ENCODE measurements at regions not wholly inside any gene's neighbourhood (a gene's known extent, or its start where the extent isn't known, plus 50 kb on each side); places are given as distances from the start of the nearest gene placed in this dataset.

DNA sequence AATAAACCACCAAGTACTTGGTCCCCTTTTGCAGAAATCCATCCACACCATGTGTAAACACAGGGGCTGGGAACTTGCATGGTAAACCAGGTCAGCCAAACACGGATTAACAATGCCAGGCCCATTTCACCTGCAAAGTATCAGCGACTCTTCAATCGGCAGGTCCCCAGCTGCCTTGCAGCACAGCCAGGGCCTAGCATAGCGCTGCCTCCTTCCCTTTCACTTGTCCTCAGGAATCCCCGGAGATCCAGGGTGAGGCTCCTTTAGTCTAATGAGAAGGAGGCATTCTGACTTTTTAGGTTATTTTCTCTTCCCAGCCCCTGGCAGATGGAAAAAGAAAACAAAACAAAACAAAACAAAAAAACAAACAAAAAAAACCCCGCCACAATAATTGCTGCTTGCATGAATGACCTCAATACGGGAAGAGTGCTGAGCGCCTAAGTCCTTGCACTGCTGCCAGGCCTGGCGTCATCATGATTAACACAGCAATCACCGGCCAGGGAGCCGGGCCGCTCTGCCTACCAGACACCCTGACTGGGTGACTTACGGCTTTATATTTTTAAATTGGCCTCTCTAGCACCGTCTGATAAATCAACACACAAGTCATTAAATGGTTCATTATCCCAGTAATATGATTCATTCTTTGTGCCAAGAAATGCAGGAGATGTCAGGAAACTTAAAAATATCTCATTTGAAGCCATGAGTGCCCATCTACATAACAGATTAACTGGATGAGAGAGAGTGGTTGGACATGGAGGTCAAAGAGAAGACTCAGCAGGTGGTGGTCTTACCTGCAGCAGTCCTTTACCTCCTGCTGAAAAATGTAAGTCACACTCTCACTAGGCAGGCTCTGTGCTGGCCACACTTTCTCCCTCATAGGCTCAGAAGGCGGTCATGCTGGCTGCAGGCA lies 692.7 kb downstream of the UQCRFS1 start (continued):
- TF ChIP-seq ZBTB49 (tag by site-specific recombination; IDR thresholded peaks at IDR 0.05; ENCODE audit: low read depth) (no peak), ZNF521 (tag by site-specific recombination; IDR thresholded peaks at IDR 0.05) (no peak), ZNF335 (tag by site-specific recombination; conservative IDR thresholded peaks at IDR 0.05) (peak; percentile 90), ZNF223 (tag by site-specific recombination; IDR thresholded peaks at IDR 0.05) (no peak), ZNF449 (tag by site-specific recombination; IDR thresholded peaks at IDR 0.05) (peak; percentile 73), ZNF530 (tag by site-specific recombination; IDR thresholded peaks at IDR 0.05; ENCODE audit: low read depth) (no peak), ZNF623 (tag by site-specific recombination; IDR thresholded peaks at IDR 0.05) (no peak), PRDM4 (tag by site-specific recombination; IDR thresholded peaks at IDR 0.05) (no peak), ZFP69B (tag by site-specific recombination; IDR thresholded peaks at IDR 0.05) (0 out of 2 replicates have a peak, but pooled peaks have one; percentile 30), GLIS1 (tag by site-specific recombination; IDR thresholded peaks at IDR 0.05) (peak; percentile 99), ZNF660 (tag by site-specific recombination; IDR thresholded peaks at IDR 0.05) (peak; percentile 83), ZNF155 (tag by site-specific recombination; IDR thresholded peaks at IDR 0.05) (no peak), ZSCAN30 (tag by site-specific recombination; IDR thresholded peaks at IDR 0.05) (peak; percentile 90), ZNF341 (tag by site-specific recombination; IDR thresholded peaks at IDR 0.05; ENCODE audit: low read depth) (peak; percentile 21; the same call in 1 of the 2 replicates), ZNF133 (tag by site-specific recombination; IDR thresholded peaks at IDR 0.05) (no peak), OSR2 (tag by site-specific recombination; IDR thresholded peaks at IDR 0.05) (peak; percentile 93), ZNF175 (tag by site-specific recombination; IDR thresholded peaks at IDR 0.05) (no peak)
- TF ChIP-seq, protein P1, sequence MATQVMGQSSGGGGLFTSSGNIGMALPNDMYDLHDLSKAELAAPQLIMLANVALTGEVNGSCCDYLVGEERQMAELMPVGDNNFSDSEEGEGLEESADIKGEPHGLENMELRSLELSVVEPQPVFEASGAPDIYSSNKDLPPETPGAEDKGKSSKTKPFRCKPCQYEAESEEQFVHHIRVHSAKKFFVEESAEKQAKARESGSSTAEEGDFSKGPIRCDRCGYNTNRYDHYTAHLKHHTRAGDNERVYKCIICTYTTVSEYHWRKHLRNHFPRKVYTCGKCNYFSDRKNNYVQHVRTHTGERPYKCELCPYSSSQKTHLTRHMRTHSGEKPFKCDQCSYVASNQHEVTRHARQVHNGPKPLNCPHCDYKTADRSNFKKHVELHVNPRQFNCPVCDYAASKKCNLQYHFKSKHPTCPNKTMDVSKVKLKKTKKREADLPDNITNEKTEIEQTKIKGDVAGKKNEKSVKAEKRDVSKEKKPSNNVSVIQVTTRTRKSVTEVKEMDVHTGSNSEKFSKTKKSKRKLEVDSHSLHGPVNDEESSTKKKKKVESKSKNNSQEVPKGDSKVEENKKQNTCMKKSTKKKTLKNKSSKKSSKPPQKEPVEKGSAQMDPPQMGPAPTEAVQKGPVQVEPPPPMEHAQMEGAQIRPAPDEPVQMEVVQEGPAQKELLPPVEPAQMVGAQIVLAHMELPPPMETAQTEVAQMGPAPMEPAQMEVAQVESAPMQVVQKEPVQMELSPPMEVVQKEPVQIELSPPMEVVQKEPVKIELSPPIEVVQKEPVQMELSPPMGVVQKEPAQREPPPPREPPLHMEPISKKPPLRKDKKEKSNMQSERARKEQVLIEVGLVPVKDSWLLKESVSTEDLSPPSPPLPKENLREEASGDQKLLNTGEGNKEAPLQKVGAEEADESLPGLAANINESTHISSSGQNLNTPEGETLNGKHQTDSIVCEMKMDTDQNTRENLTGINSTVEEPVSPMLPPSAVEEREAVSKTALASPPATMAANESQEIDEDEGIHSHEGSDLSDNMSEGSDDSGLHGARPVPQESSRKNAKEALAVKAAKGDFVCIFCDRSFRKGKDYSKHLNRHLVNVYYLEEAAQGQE (tag by site-specific recombination; IDR thresholded peaks at IDR 0.05): no peak
- TF ChIP-seq, protein P2, sequence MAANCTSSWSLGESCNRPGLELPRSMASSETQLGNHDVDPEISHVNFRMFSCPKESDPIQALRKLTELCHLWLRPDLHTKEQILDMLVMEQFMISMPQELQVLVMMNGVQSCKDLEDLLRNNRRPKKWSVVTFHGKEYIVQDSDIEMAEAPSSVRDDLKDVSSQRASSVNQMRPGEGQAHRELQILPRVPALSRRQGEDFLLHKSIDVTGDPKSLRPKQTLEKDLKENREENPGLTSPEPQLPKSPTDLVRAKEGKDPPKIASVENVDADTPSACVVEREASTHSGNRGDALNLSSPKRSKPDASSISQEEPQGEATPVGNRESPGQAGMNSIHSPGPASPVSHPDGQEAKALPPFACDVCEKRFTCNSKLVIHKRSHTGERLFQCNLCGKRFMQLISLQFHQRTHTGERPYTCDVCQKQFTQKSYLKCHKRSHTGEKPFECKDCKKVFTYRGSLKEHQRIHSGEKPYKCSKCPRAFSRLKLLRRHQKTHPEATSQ (tag by site-specific recombination; IDR thresholded peaks at IDR 0.05): no peak
- TF ChIP-seq, protein P3, sequence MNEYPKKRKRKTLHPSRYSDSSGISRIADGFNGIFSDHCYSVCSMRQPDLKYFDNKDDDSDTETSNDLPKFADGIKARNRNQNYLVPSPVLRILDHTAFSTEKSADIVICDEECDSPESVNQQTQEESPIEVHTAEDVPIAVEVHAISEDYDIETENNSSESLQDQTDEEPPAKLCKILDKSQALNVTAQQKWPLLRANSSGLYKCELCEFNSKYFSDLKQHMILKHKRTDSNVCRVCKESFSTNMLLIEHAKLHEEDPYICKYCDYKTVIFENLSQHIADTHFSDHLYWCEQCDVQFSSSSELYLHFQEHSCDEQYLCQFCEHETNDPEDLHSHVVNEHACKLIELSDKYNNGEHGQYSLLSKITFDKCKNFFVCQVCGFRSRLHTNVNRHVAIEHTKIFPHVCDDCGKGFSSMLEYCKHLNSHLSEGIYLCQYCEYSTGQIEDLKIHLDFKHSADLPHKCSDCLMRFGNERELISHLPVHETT (tag by site-specific recombination; IDR thresholded peaks at IDR 0.05): peak; percentile 71; the same call in 1 of the 2 replicates
- TF ChIP-seq, protein P4, sequence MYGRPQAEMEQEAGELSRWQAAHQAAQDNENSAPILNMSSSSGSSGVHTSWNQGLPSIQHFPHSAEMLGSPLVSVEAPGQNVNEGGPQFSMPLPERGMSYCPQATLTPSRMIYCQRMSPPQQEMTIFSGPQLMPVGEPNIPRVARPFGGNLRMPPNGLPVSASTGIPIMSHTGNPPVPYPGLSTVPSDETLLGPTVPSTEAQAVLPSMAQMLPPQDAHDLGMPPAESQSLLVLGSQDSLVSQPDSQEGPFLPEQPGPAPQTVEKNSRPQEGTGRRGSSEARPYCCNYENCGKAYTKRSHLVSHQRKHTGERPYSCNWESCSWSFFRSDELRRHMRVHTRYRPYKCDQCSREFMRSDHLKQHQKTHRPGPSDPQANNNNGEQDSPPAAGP (tag by site-specific recombination; IDR thresholded peaks at IDR 0.05): no peak; the same call in 1 of the 2 replicates
- TF ChIP-seq, protein P5, sequence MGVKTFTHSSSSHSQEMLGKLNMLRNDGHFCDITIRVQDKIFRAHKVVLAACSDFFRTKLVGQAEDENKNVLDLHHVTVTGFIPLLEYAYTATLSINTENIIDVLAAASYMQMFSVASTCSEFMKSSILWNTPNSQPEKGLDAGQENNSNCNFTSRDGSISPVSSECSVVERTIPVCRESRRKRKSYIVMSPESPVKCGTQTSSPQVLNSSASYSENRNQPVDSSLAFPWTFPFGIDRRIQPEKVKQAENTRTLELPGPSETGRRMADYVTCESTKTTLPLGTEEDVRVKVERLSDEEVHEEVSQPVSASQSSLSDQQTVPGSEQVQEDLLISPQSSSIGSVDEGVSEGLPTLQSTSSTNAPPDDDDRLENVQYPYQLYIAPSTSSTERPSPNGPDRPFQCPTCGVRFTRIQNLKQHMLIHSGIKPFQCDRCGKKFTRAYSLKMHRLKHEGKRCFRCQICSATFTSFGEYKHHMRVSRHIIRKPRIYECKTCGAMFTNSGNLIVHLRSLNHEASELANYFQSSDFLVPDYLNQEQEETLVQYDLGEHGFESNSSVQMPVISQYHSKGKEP (tag by site-specific recombination; IDR thresholded peaks at IDR 0.05): peak; percentile 17; the same call in 1 of the 2 replicates
